ENCODE measurements at regions not wholly inside any gene's neighbourhood (a gene's known extent, or its start where the extent isn't known, plus 50 kb on each side); places are given as distances from the start of the nearest gene placed in this dataset.

- ATAC-seq (no peak), DNase-seq (no peak)
- POLR2A ChIA-PET: no interaction called here
- Mint-ChIP-seq H3K27me3 (peaks cover 0 to 4% (median 0%) of the 10 kb centered on the region in 5 donors), H3K36me3 (no peaks in the 10 kb centered on the region), H3K4me3 (no peak overlapping the region), H3K4me1 (no peaks in the 10 kb centered on the region), H3K27ac (peak overlapping the region in 1 of 10 donors; percentile 29), H3K9me3 (no peaks in the 10 kb centered on the region)
Observed at GRCh38 chr10:78181381-78182055, 147.9 kb downstream of the RPS24 start.

- no peak for DNase-seq
Observed at GRCh38 chr10:78182841-78183240, 149.2 kb downstream of the RPS24 start.

GRCh38 chr10:78184851-78185692, 151.4 kb downstream of the RPS24 start:
- H3K4me1 Mint-ChIP-seq: no peaks in the 10 kb centered on the region
- POLR2A ChIA-PET: no interaction called here
- no peaks in the 10 kb centered on the region for H3K36me3 Mint-ChIP-seq
- no peaks in the 10 kb centered on the region for H3K9me3 Mint-ChIP-seq
- H3K27ac Mint-ChIP-seq: no peak overlapping the region
- DNase-seq (no peak), ATAC-seq (no peak)
- no peak overlapping the region for H3K4me3 Mint-ChIP-seq
- H3K27me3 Mint-ChIP-seq: peaks cover 0 to 4% (median 0%) of the 10 kb centered on the region in 5 donors

More at GRCh38 chr10:78182841-78183240, 149.2 kb downstream of the RPS24 start:
- H3K27ac Mint-ChIP-seq: peak overlapping the region in 1 of 10 donors; percentile 42
- no peak overlapping the region for H3K4me3 Mint-ChIP-seq
- no peaks in the 10 kb centered on the region for H3K9me3 Mint-ChIP-seq
- peaks cover 0 to 4% (median 3%) of the 10 kb centered on the region in 5 donors for H3K27me3 Mint-ChIP-seq
- no peaks in the 10 kb centered on the region for H3K4me1 Mint-ChIP-seq
- H3K36me3 Mint-ChIP-seq: no peaks in the 10 kb centered on the region
- POLR2A ChIA-PET: no interaction called here
- no peak for ATAC-seq

- Mint-ChIP-seq H3K4me3 (no peak overlapping the region), H3K27ac (no peak overlapping the region), H3K9me3 (no peaks in the 10 kb centered on the region), H3K27me3 (peaks cover 0 to 4% (median 0%) of the 10 kb centered on the region in 5 donors), H3K4me1 (peaks cover 0 to under 1% (median 0%) of the 10 kb centered on the region in 4 donors), H3K36me3 (no peaks in the 10 kb centered on the region)
- ATAC-seq (no peak), DNase-seq (no peak)
- POLR2A ChIA-PET: no interaction called here
Observed at GRCh38 chr10:78185693-78186055, 152.0 kb downstream of the RPS24 start.

- DNase-seq (no peak), ATAC-seq (no peak)
- peaks cover 0 to 3% (median 0%) of the 10 kb centered on the region in 5 donors for H3K27me3 Mint-ChIP-seq
- H3K4me3 Mint-ChIP-seq: no peak overlapping the region
- POLR2A ChIA-PET: no interaction called here
- no peak overlapping the region for H3K27ac Mint-ChIP-seq
- H3K9me3 Mint-ChIP-seq: peaks cover 0 to 1% (median 0%) of the 10 kb centered on the region in 9 donors
- H3K36me3 Mint-ChIP-seq: no peaks in the 10 kb centered on the region
- peaks cover 0 to 2% (median 0%) of the 10 kb centered on the region in 4 donors for H3K4me1 Mint-ChIP-seq
Observed at GRCh38 chr10:78186572-78186971, 152.9 kb downstream of the RPS24 start.

- no peak overlapping the region for H3K4me3 Mint-ChIP-seq
- POLR2A ChIA-PET: no interaction called here
- peaks cover 0 to 7% (median 0%) of the 10 kb centered on the region in 9 donors for H3K9me3 Mint-ChIP-seq
- H3K27ac Mint-ChIP-seq: no peak overlapping the region
- peaks cover 0 to 3% (median 0%) of the 10 kb centered on the region in 5 donors for H3K27me3 Mint-ChIP-seq
- DNase-seq (no peak), ATAC-seq (no peak)
- H3K4me1 Mint-ChIP-seq: peaks cover 0 to 2% (median 0%) of the 10 kb centered on the region in 4 donors
- no peaks in the 10 kb centered on the region for H3K36me3 Mint-ChIP-seq
Observed at GRCh38 chr10:78187371-78187770, 153.7 kb downstream of the RPS24 start.

GRCh38 chr10:78188446-78188845, 154.8 kb downstream of the RPS24 start:
- Mint-ChIP-seq H3K4me1 (peaks cover 0 to 2% (median 0%) of the 10 kb centered on the region in 4 donors), H3K9me3 (peaks cover 0 to 18% (median 4%) of the 10 kb centered on the region in 9 donors), H3K27me3 (peaks cover 0 to 6% (median 2%) of the 10 kb centered on the region in 5 donors), H3K36me3 (peaks cover 0 to 4% (median 3%) of the 10 kb centered on the region in 3 donors), H3K4me3 (no peak overlapping the region), H3K27ac (no peak overlapping the region)
- POLR2A ChIA-PET: no interaction called here
- no peak for ATAC-seq
- DNase-seq: no peak

- Mint-ChIP-seq H3K27ac (no peak overlapping the region), H3K36me3 (peaks cover 0 to 5% (median 4%) of the 10 kb centered on the region in 3 donors), H3K27me3 (peaks cover 0 to 6% (median 3%) of the 10 kb centered on the region in 5 donors), H3K4me3 (no peak overlapping the region), H3K4me1 (peaks cover 0 to 2% (median 0%) of the 10 kb centered on the region in 4 donors), H3K9me3 (peaks cover 0 to 26% (median 9%) of the 10 kb centered on the region in 9 donors)
- POLR2A ChIA-PET: no interaction called here
- DNase-seq: no peak
- no peak for ATAC-seq
Observed at GRCh38 chr10:78190051-78190825, 156.6 kb downstream of the RPS24 start.

GRCh38 chr10:78191301-78191700, 157.6 kb downstream of the RPS24 start:
- ATAC-seq: no peak
- no peak for DNase-seq
- Mint-ChIP-seq H3K4me1 (peaks cover 0 to 2% (median 0%) of the 10 kb centered on the region in 4 donors), H3K4me3 (no peak overlapping the region), H3K27me3 (peaks cover 0 to 6% (median 3%) of the 10 kb centered on the region in 5 donors), H3K36me3 (peaks cover 0 to 5% (median 4%) of the 10 kb centered on the region in 3 donors), H3K9me3 (peaks cover 0 to 26% (median 9%) of the 10 kb centered on the region in 9 donors), H3K27ac (peak overlapping the region in 1 of 10 donors; percentile 72)
- POLR2A ChIA-PET: no interaction called here

GRCh38 chr10:78193189-78193588, 159.5 kb downstream of the RPS24 start:
- no peak overlapping the region for H3K27ac Mint-ChIP-seq
- POLR2A ChIA-PET: no interaction called here
- no peak for DNase-seq
- H3K27me3 Mint-ChIP-seq: peaks cover 0 to 4% (median 3%) of the 10 kb centered on the region in 5 donors
- peaks cover 0 to 26% (median 9%) of the 10 kb centered on the region in 9 donors for H3K9me3 Mint-ChIP-seq
- H3K4me3 Mint-ChIP-seq: no peak overlapping the region
- no peak for ATAC-seq
- peaks cover 0 to 5% (median 4%) of the 10 kb centered on the region in 3 donors for H3K36me3 Mint-ChIP-seq
- peaks cover 0 to 2% (median 0%) of the 10 kb centered on the region in 4 donors for H3K4me1 Mint-ChIP-seq

GRCh38 chr10:78194050-78194449, 160.4 kb downstream of the RPS24 start:
- DNase-seq: no peak
- Mint-ChIP-seq H3K9me3 (peaks cover 0 to 26% (median 9%) of the 10 kb centered on the region in 9 donors), H3K27me3 (peaks cover 0 to 4% (median 3%) of the 10 kb centered on the region in 5 donors), H3K36me3 (peaks cover 0 to 5% (median 4%) of the 10 kb centered on the region in 3 donors), H3K4me1 (peaks cover 0 to 2% (median 0%) of the 10 kb centered on the region in 4 donors), H3K4me3 (no peak overlapping the region), H3K27ac (no peak overlapping the region)
- POLR2A ChIA-PET: no interaction called here
- no peak for ATAC-seq

- POLR2A ChIA-PET: no interaction called here
- Mint-ChIP-seq H3K27ac (peak overlapping the region in 1 of 10 donors; percentile 4), H3K4me1 (peaks cover 0 to 2% (median 0%) of the 10 kb centered on the region in 4 donors), H3K9me3 (peaks cover 0 to 26% (median 9%) of the 10 kb centered on the region in 9 donors), H3K4me3 (no peak overlapping the region), H3K36me3 (peaks cover 0 to 5% (median 4%) of the 10 kb centered on the region in 3 donors), H3K27me3 (peaks cover 0 to 4% (median 3%) of the 10 kb centered on the region in 5 donors)
- ATAC-seq (no peak), DNase-seq (no peak)
Observed at GRCh38 chr10:78194539-78195402, 161.1 kb downstream of the RPS24 start.
